Hepatocyte (in vitro differentiated cells): ENCODE measurements at regions not wholly inside any gene's neighbourhood (a gene's known extent, or its start where the extent isn't known, plus 50 kb on each side); places are given as distances from the start of the nearest gene placed in this dataset.
"Not testable (repeated sequence)": the region's sequence is repeated elsewhere in the genome, so short reads cannot be mapped to it uniquely, and the experiment has no call there.

Experiments used
- CTCF ChIP-seq: fragments of 200-600 bp; sonication (generic); IDR thresholded peaks from 2 replicates; pipeline ENCODE4 v1.5.1; 2016; ENCODE audit warnings: antibody characterized with exemption, mild to moderate bottlenecking; ENCODE audit not compliant: poor library complexity
- EZH2 ChIP-seq: fragments of 200-600 bp; sonication (generic); IDR thresholded peaks from 2 replicates; pipeline ENCODE4 v1.6.1; 2016; ENCODE audit warnings: antibody characterized with exemption, mild to moderate bottlenecking, borderline replicate concordance

DNA sequence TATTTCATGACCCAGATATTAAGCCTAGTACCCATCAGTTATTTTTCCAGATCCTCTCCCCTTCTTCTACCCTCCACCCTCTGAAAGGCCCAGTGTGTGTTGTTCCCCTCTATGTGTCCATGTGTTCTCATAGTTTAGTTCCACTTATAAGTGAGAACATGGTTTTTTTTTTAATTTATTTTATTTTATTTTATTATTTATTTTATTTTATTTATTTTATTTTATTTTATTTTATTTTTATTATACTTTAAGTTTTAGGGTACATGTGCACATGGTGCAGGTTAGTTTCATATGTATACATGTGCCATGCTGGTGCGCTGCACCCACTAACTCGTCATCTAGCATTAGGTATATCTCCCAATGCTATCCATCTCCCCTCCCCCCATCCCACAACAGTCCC, 639.2 kb upstream of the KCND2 start:
- not testable (repeated sequence) for TF ChIP-seq EZH2, CTCF
